ENCODE measurements at regions not wholly inside any gene's neighbourhood (a gene's known extent, or its start where the extent isn't known, plus 50 kb on each side); places are given as distances from the start of the nearest gene placed in this dataset.

DNA sequence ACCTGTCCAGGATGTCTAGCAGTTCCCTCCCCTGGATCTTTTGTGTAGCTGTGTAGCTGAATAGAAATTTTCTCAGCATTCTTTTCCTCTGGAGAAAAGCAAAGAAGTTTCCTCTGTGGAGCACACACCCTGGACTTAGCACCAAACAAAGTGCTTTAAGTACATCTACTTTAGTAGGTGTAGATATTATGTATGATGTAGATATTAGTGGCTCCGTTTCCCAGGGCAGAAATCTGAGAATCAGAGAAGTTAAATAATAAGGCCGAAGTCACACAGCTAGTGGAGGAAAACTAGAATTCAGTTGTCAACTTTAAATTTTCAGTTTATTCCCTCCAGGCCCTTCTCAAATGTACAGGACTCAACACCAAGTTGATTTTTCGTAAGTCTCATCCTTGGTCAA lies 401.7 kb upstream of the NR2F2 start:
- no peaks in the 10 kb centered on the region for H3K79me2 ChIP-seq (ENCODE audit: control insufficient read depth in 1 of 2, insufficient read depth in 2 of 2, low read length in 2 of 2)
- H3K4me1 ChIP-seq (replicated peaks in 1 of 4; ENCODE audit: control insufficient read depth in 3 of 4, insufficient read depth in 4 of 4, low read length in 3 of 4) = no peaks in the 10 kb centered on the region
- H2BK120ac ChIP-seq (replicated peaks; ENCODE audit: low read depth, low read length) = no peak overlapping the region
- no peak overlapping the region for H3K56ac ChIP-seq (replicated peaks; ENCODE audit: insufficient read length, low read depth, low read length)
- no peak overlapping the region for H3K27ac ChIP-seq (ENCODE audit: low read depth, low read length)
- H3K23me2 ChIP-seq (ENCODE audit: low read depth, low read length) = no peaks in the 10 kb centered on the region
- 94% methylated on average over 3 of the region's 3 CpGs; no CpG with 5 or more reads in 1 of the 2 experiments for WGBS, 2 experiments (ENCODE audit: extremely low coverage in 1 of 2, insufficient coverage in 1 of 2, insufficient read length in 1 of 2, insufficient replicate concordance in 2 of 2, low coverage in 1 of 2, low lambda C conversion rate in 2 of 2, missing lambda C conversion rate in 1 of 2)
- H4K5ac ChIP-seq (ENCODE audit: insufficient read length, low read depth, low read length) = no peak overlapping the region
- no peak overlapping the region for H3K18ac ChIP-seq (ENCODE audit: extremely low read depth, low read length)
- H3K4me3 ChIP-seq (ENCODE audit: extremely low read depth in 1 of 4, insufficient read depth in 2 of 4, low read depth in 3 of 4, low read length in 4 of 4) = no peak overlapping the region
- no peak overlapping the region for H2BK5ac ChIP-seq (ENCODE audit: low read depth, low read length)
- no peak overlapping the region for H3K14ac ChIP-seq (ENCODE audit: insufficient read length)
- no peaks in the 10 kb centered on the region for H3K36me3 ChIP-seq (ENCODE audit: control insufficient read depth in 2 of 4, insufficient read depth in 4 of 4, low read length in 3 of 4)
- no peaks in the 10 kb centered on the region for H3K79me1 ChIP-seq (ENCODE audit: low read depth, low read length)
- DNase-seq (ENCODE audit: low read depth in 1 of 2, low spot score in 2 of 2) (no peak), FAIRE-seq (no peak)
- no peak overlapping the region for H4K91ac ChIP-seq (replicated peaks; ENCODE audit: insufficient read length, low read length)
- H3K9ac ChIP-seq (replicated peaks in 1 of 4; ENCODE audit: extremely low read depth in 1 of 4, low read depth in 3 of 4, low read length in 3 of 4) = no peak overlapping the region
- ChIA-PET CTCF (ENCODE audit: partially characterized antibody) (interaction anchor here (1.2 kb wide), 1 partner anchor 398 kb away, joined by 4 read pairs; no protein-coding TSS in a partner anchor), POLR2A (ENCODE audit: partially characterized antibody) (no interaction called here)
- no peak overlapping the region for H2AFZ ChIP-seq (ENCODE audit: low read length)
- H3K27me3 ChIP-seq (replicated peaks in 1 of 4; ENCODE audit: control insufficient read depth in 3 of 4, extremely low read depth in 1 of 4, insufficient read depth in 3 of 4, low read length in 3 of 4) = no peaks in the 10 kb centered on the region
- no peak overlapping the region for H4K8ac ChIP-seq (ENCODE audit: extremely low read depth, insufficient read depth, low read length)
- no peak overlapping the region for H2BK20ac ChIP-seq (ENCODE audit: low read length)
- H3K4ac ChIP-seq (replicated peaks; ENCODE audit: insufficient read length, low read depth, low read length) = no peak overlapping the region
- TF ChIP-seq GABPA (IDR thresholded peaks at IDR 0.05; ENCODE audit: borderline replicate concordance, insufficient read depth, low read length) = no peak
- no peak for TF ChIP-seq TBP (IDR thresholded peaks at IDR 0.05; ENCODE audit: low read depth, low read length)
- TF ChIP-seq PHF8 (conservative IDR thresholded peaks at IDR 0.05; ENCODE audit: low read depth, low read length) = no peak
- no peak for TF ChIP-seq GTF2F1 (IDR thresholded peaks at IDR 0.05; ENCODE audit: borderline replicate concordance, low read depth, low read length)
- TF ChIP-seq EZH2 (IDR thresholded peaks at IDR 0.05; ENCODE audit: low read depth, low read length, severe bottlenecking) = no peak
- no peak for TF ChIP-seq EGR1 (IDR thresholded peaks at IDR 0.05; ENCODE audit: borderline replicate concordance, low read depth, low read length)
- TF ChIP-seq BCL11A (IDR thresholded peaks at IDR 0.05; ENCODE audit: low read depth in 2 of 2, low read length in 2 of 2) = no peak
- TF ChIP-seq, protein P1, sequence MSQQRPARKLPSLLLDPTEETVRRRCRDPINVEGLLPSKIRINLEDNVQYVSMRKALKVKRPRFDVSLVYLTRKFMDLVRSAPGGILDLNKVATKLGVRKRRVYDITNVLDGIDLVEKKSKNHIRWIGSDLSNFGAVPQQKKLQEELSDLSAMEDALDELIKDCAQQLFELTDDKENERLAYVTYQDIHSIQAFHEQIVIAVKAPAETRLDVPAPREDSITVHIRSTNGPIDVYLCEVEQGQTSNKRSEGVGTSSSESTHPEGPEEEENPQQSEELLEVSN (IDR thresholded peaks at IDR 0.05) = no peak
- H2AK5ac ChIP-seq (ENCODE audit: low read depth, low read length) = no peak overlapping the region
- no peak overlapping the region for H3K23ac ChIP-seq (ENCODE audit: insufficient read length)
- H3K4me2 ChIP-seq (ENCODE audit: insufficient read depth in 1 of 2, low read depth in 2 of 2, low read length in 2 of 2) = no peak overlapping the region
- H4K20me1 ChIP-seq (replicated peaks in 1 of 2; ENCODE audit: control insufficient read depth in 1 of 2, insufficient read depth in 2 of 2, low read length in 2 of 2) = no peaks in the 10 kb centered on the region
- H2BK15ac ChIP-seq (ENCODE audit: low read length) = no peak overlapping the region
- H3K9me3 ChIP-seq (ENCODE audit: insufficient read depth in 2 of 2, low read depth in 1 of 2, low read length in 1 of 2) = no peaks in the 10 kb centered on the region
- H2BK12ac ChIP-seq (ENCODE audit: low read depth, low read length) = no peak overlapping the region

Measured in H1 (cell line).